ENCODE measurements at regions not wholly inside any gene's neighbourhood (a gene's known extent, or its start where the extent isn't known, plus 50 kb on each side); places are given as distances from the start of the nearest gene placed in this dataset.

DNA sequence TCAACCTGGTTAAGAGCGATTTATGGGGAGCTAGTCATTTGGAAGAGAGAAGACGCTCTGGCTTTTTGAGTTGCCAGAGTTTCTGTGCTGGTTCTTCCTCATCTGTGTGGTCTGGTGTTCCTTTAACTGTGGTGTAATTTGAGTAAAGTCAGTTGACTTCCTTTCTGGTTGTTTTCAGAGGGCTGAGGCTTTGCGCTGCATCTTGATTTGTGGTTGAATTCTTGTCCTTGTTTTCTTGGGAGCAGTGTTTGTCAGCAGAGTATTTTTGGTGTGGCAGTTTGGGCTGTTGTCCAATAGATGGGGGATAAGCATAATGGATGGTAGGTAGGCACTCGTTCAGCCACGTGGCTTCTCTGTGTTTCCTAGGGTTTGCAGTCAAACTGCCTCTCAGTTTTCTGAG is 2143.2 kb upstream of the TENM3 start (continued):
- TF ChIP-seq, protein P1, sequence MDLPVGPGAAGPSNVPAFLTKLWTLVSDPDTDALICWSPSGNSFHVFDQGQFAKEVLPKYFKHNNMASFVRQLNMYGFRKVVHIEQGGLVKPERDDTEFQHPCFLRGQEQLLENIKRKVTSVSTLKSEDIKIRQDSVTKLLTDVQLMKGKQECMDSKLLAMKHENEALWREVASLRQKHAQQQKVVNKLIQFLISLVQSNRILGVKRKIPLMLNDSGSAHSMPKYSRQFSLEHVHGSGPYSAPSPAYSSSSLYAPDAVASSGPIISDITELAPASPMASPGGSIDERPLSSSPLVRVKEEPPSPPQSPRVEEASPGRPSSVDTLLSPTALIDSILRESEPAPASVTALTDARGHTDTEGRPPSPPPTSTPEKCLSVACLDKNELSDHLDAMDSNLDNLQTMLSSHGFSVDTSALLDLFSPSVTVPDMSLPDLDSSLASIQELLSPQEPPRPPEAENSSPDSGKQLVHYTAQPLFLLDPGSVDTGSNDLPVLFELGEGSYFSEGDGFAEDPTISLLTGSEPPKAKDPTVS (IDR thresholded peaks at IDR 0.05; ENCODE audit: low read depth, low read length): no peak

DNA sequence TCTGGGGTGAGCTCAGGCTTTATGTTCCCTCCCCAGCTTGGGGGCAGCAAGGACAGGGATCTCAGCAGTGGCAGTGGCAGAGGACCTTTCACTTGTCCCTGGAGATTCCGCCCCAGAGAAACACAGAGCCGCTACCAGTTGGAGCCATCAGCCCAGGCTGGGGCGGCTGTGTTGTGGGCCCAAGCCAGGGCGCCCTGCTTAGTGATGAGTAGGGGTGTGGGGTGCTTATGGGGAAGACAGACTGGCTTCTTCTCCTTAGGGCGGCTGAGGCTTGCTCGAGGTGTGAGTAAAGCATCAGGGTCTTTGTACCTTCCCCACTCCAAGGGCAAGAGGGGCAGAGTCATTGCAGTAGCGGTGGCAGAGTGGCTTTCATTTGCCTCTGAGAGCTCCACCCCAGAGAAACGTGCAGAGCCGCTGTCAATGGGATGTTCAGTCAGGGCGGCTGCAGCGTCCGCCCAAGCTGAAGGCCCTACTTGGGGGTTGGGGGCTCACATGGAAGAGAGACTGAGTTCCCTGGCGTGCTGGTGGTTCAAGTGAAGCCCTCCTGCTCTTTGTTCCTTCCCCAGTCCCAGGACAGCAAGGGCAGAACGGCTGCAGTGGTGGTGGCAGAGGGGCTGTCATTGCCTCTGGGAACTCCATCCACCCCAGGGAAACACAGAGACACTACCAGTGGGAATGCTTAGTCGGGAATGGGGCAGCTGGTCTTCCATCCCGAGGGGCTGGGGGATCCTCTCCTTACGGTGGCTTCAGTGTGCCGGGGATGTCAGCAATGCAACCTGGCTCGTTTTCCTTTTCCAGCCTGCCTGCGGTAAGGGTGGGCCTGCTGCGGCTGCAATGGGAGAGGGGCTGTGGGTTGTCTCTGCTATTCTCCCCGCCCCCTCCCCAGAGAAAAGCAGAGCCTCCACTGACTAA is 2142.5 kb upstream of the TENM3 start:
- Histone ChIP-seq H3K4me3 (no peak overlapping the region), H3K4me2 (ENCODE audit: control insufficient read depth, insufficient read depth) (no peak overlapping the region), H3K36me3 (ENCODE audit: control insufficient read depth in 2 of 2, insufficient read depth in 2 of 2, low read length in 1 of 2) (no peaks in the 10 kb centered on the region), H2AFZ (ENCODE audit: control insufficient read depth, low read depth, low read length) (no peak overlapping the region), H3K27me3 (replicated peaks in 1 of 2; ENCODE audit: control insufficient read depth in 2 of 2, insufficient read depth in 2 of 2, low read length in 1 of 2) (no peaks in the 10 kb centered on the region), H3K27ac (ENCODE audit: control insufficient read depth, insufficient read depth) (no peak overlapping the region), H3K79me2 (ENCODE audit: control insufficient read depth, insufficient read depth, low read length) (no peaks in the 10 kb centered on the region), H3K4me1 (ENCODE audit: control insufficient read depth, insufficient read depth, low read length) (no peaks in the 10 kb centered on the region), H4K20me1 (ENCODE audit: control insufficient read depth, insufficient read depth) (no peaks in the 10 kb centered on the region), H3K9me3 (replicated peaks; ENCODE audit: control insufficient read depth, insufficient read depth, low read length) (no peaks in the 10 kb centered on the region), H3K9ac (ENCODE audit: control insufficient read depth, insufficient read depth, low read length) (no peak overlapping the region)
- ChIA-PET SMC1A (ENCODE audit: uncharacterized antibody, unreplicated experiment) (no interaction called here), POLR2A (no interaction called here), RAD21 (ENCODE audit: unreplicated experiment) (no interaction called here), CTCF (no interaction called here)
- no peak for FAIRE-seq
- intact Hi-C loops (cut with micrococcal nuclease; ENCODE audit: unreplicated experiment) (no loop called here), in situ Hi-C loops (cut with MboI) (no loop called here)
- BruUV-seq (replicated peaks): no TSS peak
- no peak for DNase-seq (ENCODE audit: low read depth, low spot score)
- WGBS (ENCODE audit: insufficient coverage, insufficient replicate concordance, low lambda C conversion rate, missing lambda C conversion rate): 44% methylated on average over 22 of the region's 22 CpGs
- ATAC-seq: no peak
- TF ChIP-seq, protein P2, sequence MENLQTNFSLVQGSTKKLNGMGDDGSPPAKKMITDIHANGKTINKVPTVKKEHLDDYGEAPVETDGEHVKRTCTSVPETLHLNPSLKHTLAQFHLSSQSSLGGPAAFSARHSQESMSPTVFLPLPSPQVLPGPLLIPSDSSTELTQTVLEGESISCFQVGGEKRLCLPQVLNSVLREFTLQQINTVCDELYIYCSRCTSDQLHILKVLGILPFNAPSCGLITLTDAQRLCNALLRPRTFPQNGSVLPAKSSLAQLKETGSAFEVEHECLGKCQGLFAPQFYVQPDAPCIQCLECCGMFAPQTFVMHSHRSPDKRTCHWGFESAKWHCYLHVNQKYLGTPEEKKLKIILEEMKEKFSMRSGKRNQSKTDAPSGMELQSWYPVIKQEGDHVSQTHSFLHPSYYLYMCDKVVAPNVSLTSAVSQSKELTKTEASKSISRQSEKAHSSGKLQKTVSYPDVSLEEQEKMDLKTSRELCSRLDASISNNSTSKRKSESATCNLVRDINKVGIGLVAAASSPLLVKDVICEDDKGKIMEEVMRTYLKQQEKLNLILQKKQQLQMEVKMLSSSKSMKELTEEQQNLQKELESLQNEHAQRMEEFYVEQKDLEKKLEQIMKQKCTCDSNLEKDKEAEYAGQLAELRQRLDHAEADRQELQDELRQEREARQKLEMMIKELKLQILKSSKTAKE (IDR thresholded peaks at IDR 0.05; ENCODE audit: low read depth, poor library complexity, severe bottlenecking): no peak
- TF ChIP-seq SREBF1 (IDR thresholded peaks at IDR 0.05; ENCODE audit: low read length) (no peak), SMC3 (IDR thresholded peaks at IDR 0.05; ENCODE audit: borderline replicate concordance, low read length) (no peak), FOS (IDR thresholded peaks at IDR 0.05; ENCODE audit: borderline replicate concordance, extremely low read depth, insufficient read length) (no peak), RBBP5 (conservative IDR thresholded peaks at IDR 0.05) (no peak), STAT3 (IDR thresholded peaks at IDR 0.05; ENCODE audit: low read depth, low read length) (no peak), FOXK2 (IDR thresholded peaks at IDR 0.05) (no peak), SIX5 (IDR thresholded peaks at IDR 0.05; ENCODE audit: low read depth, low read length, severe bottlenecking) (no peak), TCF12 (IDR thresholded peaks at IDR 0.05; ENCODE audit: low read depth, low read length) (no peak), PAX8 (IDR thresholded peaks at IDR 0.05) (no peak), BCL11A (IDR thresholded peaks at IDR 0.05; ENCODE audit: low read depth, low read length) (no peak), NRF1 (conservative IDR thresholded peaks at IDR 0.05; ENCODE audit: low read depth, low read length) (no peak)
- TF ChIP-seq, protein P3, sequence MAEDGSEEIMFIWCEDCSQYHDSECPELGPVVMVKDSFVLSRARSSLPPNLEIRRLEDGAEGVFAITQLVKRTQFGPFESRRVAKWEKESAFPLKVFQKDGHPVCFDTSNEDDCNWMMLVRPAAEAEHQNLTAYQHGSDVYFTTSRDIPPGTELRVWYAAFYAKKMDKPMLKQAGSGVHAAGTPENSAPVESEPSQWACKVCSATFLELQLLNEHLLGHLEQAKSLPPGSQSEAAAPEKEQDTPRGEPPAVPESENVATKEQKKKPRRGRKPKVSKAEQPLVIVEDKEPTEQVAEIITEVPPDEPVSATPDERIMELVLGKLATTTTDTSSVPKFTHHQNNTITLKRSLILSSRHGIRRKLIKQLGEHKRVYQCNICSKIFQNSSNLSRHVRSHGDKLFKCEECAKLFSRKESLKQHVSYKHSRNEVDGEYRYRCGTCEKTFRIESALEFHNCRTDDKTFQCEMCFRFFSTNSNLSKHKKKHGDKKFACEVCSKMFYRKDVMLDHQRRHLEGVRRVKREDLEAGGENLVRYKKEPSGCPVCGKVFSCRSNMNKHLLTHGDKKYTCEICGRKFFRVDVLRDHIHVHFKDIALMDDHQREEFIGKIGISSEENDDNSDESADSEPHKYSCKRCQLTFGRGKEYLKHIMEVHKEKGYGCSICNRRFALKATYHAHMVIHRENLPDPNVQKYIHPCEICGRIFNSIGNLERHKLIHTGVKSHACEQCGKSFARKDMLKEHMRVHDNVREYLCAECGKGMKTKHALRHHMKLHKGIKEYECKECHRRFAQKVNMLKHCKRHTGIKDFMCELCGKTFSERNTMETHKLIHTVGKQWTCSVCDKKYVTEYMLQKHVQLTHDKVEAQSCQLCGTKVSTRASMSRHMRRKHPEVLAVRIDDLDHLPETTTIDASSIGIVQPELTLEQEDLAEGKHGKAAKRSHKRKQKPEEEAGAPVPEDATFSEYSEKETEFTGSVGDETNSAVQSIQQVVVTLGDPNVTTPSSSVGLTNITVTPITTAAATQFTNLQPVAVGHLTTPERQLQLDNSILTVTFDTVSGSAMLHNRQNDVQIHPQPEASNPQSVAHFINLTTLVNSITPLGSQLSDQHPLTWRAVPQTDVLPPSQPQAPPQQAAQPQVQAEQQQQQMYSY (CRISPR knock-in tag; IDR thresholded peaks at IDR 0.05): no peak
- TF ChIP-seq, protein P4, sequence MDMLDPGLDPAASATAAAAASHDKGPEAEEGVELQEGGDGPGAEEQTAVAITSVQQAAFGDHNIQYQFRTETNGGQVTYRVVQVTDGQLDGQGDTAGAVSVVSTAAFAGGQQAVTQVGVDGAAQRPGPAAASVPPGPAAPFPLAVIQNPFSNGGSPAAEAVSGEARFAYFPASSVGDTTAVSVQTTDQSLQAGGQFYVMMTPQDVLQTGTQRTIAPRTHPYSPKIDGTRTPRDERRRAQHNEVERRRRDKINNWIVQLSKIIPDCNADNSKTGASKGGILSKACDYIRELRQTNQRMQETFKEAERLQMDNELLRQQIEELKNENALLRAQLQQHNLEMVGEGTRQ (IDR thresholded peaks at IDR 0.05; ENCODE audit: borderline replicate concordance, low read depth, low read length): no peak

All from GM12878 (cell line).